ENCODE measurements at regions not wholly inside any gene's neighbourhood (a gene's known extent, or its start where the extent isn't known, plus 50 kb on each side); places are given as distances from the start of the nearest gene placed in this dataset.

- no peak for TF ChIP-seq CTCF (IDR thresholded peaks at IDR 0.05; ENCODE audit: poor library complexity, severe bottlenecking)
- TF ChIP-seq POLR2AphosphoS5 (IDR thresholded peaks at IDR 0.05) = no peak
Observed at GRCh38 chr6:94213226-94213625, 793.9 kb upstream of the EPHA7 start.

Measured in neural cell (in vitro differentiated cells).